ENCODE measurements at regions not wholly inside any gene's neighbourhood (a gene's known extent, or its start where the extent isn't known, plus 50 kb on each side); places are given as distances from the start of the nearest gene placed in this dataset.
A peak's percentile ranks its signal among the peaks of the same experiment; 100 is the strongest.
"Not testable (repeated sequence)": the region's sequence is repeated elsewhere in the genome, so short reads cannot be mapped to it uniquely, and the experiment has no call there.

DNA sequence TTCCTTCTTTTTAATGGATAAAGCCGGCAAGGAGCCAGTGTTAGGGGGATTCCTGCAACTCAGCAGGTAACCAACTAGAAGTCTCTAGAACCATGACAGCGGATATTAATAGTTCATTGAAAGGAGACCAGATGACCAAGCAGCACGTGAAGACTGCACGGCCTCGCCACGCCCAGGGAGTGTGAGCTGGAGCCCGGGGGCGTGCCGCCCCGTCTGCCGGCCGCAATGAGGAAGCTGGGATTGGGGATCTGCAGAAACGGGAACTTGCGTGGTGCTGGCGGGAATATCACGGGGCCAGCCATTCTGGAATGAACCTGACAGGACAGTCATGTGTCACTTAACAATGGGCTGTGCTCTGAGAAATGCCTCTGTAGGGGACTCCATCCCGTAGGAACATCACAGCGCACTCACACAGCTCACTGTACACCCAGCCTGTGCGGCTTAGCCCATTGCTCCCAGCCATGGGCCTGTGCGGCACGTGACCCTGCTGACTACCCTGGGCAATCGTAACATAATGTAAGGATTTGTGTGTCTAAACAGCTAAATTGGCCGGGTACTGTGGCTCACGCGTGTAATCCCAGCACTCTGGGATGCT is 4092.8 kb upstream of the TPTE start:
- not testable (repeated sequence) for H3K27me3 Mint-ChIP-seq, H3K36me3 Mint-ChIP-seq, H3K27ac Mint-ChIP-seq, H3K9me3 Mint-ChIP-seq, H3K4me1 Mint-ChIP-seq, H3K4me3 Mint-ChIP-seq, ATAC-seq

DNA sequence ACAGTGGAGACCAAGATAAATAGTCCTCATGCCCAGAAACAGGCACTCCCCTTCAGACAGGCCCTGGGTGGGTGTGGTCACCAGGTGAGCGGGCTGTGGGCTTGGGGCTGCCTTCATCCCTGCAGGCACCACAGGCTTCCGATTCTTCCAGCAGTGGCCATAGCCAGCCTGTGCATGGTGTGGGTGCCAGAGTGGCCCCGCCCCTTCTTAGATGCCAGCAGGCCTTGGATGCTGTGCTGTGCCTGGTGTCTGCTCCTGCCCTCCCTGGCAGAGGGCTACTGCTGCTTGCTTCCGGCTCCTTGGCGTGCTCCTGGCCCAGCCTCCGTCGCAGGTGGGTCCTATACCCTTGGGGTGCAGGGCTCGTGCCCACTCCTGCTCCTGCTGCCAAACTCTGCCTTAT is 4091.5 kb upstream of the TPTE start:
- H3K27ac Mint-ChIP-seq, H3K36me3 Mint-ChIP-seq, H3K4me1 Mint-ChIP-seq, H3K9me3 Mint-ChIP-seq, ATAC-seq, H3K4me3 Mint-ChIP-seq, H3K27me3 Mint-ChIP-seq: not testable (repeated sequence)

DNA sequence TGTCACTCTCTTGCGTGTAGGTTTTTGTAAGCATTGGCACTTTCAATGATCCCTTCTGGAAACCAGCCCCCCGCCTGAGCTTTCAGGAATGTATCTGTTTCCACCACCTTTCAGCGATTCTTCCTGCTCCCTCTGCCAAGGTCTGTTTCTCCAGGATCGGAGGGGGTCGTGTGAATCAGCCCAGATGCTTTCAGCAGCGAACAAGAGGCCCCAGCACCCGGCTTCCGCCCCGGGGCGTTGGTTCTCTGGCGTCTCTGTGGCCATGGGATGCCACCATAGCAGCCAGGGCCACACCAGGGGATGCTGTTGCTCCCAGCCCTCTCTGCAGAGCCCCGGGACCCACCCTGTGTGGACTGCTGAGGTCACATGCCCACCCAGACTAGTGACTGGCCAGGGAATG is 4088.2 kb upstream of the TPTE start:
- not testable (repeated sequence) for H3K27ac Mint-ChIP-seq

GRCh38 chr21:6436205-6436604 is 4085.2 kb upstream of the TPTE start:
- not testable (repeated sequence) for H3K27me3 Mint-ChIP-seq, H3K27ac Mint-ChIP-seq, ATAC-seq, H3K36me3 Mint-ChIP-seq, H3K9me3 Mint-ChIP-seq, H3K4me3 Mint-ChIP-seq, H3K4me1 Mint-ChIP-seq

More for the DNA sequence above, 4088.2 kb upstream of the TPTE start:
- not testable (repeated sequence) for H3K9me3 Mint-ChIP-seq, H3K4me1 Mint-ChIP-seq, H3K4me3 Mint-ChIP-seq, H3K36me3 Mint-ChIP-seq, ATAC-seq, H3K27me3 Mint-ChIP-seq

DNA sequence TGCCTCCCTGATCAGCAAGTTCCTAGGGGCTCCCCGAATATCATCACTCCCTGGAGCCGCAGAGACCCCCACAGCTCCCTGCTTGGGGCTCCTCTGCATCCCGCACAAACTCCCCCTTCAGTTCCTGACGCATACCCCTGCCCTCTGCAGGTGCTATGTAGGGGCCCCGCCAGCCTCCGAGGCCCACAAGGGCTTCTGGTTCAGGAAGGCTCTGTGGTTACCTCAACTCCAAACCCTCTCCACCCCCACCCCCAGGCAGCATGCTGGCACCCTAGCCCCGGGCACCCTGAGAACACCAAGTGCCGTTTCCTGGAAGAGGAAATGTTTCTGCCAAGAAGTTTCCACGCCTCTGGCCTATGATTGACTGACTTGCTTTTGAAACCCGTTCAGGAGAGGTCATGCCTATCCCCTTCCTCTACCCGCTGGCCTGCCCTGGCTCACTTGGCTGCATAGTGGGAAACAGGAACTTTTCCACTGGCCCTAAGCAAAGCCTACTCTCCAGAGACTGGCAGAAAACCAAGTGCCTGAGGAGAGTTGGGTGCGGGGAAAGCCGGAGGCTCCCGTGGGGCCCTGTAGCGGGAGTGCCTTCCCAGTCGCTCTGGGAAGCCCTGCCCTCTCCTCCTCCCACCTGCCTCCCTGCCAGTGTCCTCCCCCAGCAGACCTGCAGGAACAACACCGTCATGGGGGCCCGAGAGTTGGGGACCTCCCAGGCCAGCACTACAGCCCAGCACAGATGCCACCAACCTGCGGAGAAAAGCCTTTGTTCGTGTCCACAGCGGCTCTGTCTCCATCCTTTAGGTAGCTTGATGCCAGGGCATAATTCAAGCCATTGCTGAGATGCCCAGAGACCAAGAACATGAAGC is 4084.2 kb upstream of the TPTE start:
- not testable (repeated sequence) for ATAC-seq, H3K27ac Mint-ChIP-seq, H3K4me3 Mint-ChIP-seq, H3K36me3 Mint-ChIP-seq, H3K27me3 Mint-ChIP-seq, H3K4me1 Mint-ChIP-seq, H3K9me3 Mint-ChIP-seq

- not testable (repeated sequence) for H3K27ac Mint-ChIP-seq, H3K4me1 Mint-ChIP-seq, H3K27me3 Mint-ChIP-seq, H3K9me3 Mint-ChIP-seq, H3K36me3 Mint-ChIP-seq, H3K4me3 Mint-ChIP-seq
- peak; percentile 58 for ATAC-seq
Observed at GRCh38 chr21:6437834-6438187, 4083.6 kb upstream of the TPTE start.

DNA sequence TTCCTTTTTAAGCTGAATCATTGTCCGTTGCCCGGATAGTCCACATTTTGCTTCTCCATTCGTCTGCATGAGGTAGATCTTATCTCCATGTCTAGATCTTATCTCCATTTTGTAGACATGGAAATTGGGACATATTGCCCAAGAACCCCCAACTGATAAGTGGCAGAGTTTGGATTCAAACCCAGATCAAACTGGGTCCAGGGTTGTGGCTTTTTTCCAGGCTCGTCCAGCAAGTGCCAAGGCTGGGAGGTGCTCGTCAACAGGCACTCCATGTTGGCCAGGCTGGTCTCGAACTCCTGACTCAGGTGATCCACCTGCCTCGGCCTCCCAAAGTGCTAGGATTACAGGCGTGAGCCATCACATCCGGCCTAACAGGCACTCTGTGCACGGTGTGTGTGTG is 4082.3 kb upstream of the TPTE start:
- H3K4me1 Mint-ChIP-seq, H3K27me3 Mint-ChIP-seq, ATAC-seq, H3K36me3 Mint-ChIP-seq, H3K9me3 Mint-ChIP-seq, H3K4me3 Mint-ChIP-seq, H3K27ac Mint-ChIP-seq: not testable (repeated sequence)

DNA sequence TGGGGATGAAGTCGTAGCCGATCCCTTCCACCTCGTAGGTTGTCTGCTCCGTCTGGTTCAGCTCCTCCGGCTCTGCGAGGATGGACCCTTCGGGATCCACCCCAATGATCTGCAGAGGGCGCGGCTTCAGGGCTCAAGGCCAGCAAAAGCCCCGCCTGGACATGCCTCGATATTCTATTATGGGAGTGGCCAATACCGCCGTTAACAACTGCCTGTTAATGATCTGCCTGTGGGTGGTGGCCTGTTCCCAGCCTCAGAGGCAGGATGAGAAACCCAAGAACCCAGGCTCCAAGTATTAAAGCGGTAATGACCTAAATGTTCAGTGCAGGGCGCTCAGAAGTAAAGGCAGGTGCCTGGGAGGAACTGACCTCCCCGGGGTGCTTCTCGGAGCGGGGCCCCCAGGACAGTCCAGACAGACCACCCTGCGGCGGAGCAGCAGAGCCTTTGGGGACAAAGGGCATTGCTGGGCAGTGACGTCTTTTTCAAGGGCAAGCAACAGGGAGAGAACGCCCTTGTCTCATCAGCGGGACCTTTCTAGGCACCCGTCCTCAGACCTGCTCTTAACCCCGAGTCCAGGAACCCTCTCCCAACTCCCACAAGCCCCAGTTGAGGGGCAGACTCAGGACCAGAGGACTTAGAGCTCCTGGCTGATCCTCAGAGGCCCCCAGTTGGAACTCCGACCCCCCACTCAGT is 4066.6 kb upstream of the TPTE start:
- not testable (repeated sequence) for ATAC-seq

GRCh38 chr21:6456011-6456661 is 4065.2 kb upstream of the TPTE start:
- ATAC-seq, H3K4me3 Mint-ChIP-seq, H3K27me3 Mint-ChIP-seq: not testable (repeated sequence)

More for the DNA sequence above, 4066.6 kb upstream of the TPTE start:
- H3K36me3 Mint-ChIP-seq, H3K27ac Mint-ChIP-seq, H3K9me3 Mint-ChIP-seq, H3K27me3 Mint-ChIP-seq, H3K4me1 Mint-ChIP-seq, H3K4me3 Mint-ChIP-seq: not testable (repeated sequence)

DNA sequence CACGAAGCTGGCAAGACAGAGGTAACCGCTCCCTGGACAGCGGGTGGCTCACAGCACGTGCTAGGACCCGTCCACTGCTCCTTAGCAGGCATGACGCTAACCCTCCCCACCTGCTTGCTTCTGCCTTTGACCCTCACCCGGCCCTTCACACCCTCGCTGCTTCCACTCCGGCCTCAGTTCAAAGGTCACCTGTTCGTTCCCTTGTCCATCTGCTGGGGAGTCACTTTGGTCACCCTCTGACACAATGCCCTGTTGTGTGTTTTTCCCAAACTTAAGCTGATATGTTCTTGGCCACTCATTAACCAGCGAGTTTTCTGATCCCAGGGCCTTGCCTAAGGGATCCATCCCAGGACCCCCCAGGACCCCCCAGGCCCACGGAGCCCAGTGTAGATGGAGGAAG is 4061.6 kb upstream of the TPTE start:
- H3K9me3 Mint-ChIP-seq, ATAC-seq, H3K27me3 Mint-ChIP-seq, H3K27ac Mint-ChIP-seq, H3K4me3 Mint-ChIP-seq, H3K36me3 Mint-ChIP-seq, H3K4me1 Mint-ChIP-seq: not testable (repeated sequence)

More at GRCh38 chr21:6456011-6456661, 4065.2 kb upstream of the TPTE start:
- H3K27ac Mint-ChIP-seq, H3K9me3 Mint-ChIP-seq, H3K4me1 Mint-ChIP-seq, H3K36me3 Mint-ChIP-seq: not testable (repeated sequence)

DNA sequence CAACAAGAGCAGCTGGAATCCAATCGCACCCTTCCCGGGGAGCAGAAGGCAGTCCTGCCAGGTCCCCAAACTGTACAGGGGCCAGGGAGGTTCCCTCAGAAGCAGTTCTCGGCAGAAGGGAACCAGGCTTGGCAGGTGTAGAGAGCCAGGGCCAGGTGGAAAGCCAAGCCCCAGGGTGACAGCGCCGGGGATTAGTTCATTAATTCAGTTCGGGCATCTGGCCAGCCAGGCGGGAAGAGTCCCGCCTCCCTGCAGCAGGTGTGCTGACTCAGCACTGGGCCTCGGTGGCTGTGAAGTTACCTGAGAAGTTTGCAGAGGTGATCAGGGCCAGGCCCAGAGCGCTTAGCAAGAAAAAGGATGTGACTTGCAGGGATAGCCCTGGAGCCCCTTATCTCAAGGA is 4060.0 kb upstream of the TPTE start:
- H3K9me3 Mint-ChIP-seq, H3K36me3 Mint-ChIP-seq, ATAC-seq, H3K4me3 Mint-ChIP-seq, H3K27ac Mint-ChIP-seq, H3K4me1 Mint-ChIP-seq, H3K27me3 Mint-ChIP-seq: not testable (repeated sequence)

DNA sequence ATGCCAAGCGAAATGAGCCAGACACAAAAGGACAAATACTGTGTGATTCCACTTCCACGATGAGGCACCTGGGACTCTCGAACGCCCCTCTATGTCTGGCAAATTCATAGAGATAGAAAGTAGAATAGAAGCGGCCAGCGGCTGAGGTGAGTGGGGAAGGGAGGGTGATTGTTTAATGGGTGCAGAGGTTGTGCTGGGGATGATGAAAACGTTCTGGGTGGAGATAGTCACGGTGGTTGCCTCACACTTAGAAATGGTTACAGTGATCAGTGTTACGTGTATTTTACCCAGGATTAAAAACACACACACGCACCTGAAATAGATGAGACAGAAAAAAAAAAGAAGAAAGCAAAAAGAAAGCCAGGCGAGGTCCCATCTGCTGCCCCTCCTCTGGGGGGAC is 4057.0 kb upstream of the TPTE start:
- not testable (repeated sequence) for H3K4me3 Mint-ChIP-seq, H3K27me3 Mint-ChIP-seq, H3K36me3 Mint-ChIP-seq, H3K9me3 Mint-ChIP-seq, H3K27ac Mint-ChIP-seq, ATAC-seq, H3K4me1 Mint-ChIP-seq

GRCh38 chr21:6466081-6466698 is 4055.2 kb upstream of the TPTE start:
- H3K4me1 Mint-ChIP-seq, H3K36me3 Mint-ChIP-seq, ATAC-seq, H3K9me3 Mint-ChIP-seq, H3K27me3 Mint-ChIP-seq, H3K4me3 Mint-ChIP-seq, H3K27ac Mint-ChIP-seq: not testable (repeated sequence)

DNA sequence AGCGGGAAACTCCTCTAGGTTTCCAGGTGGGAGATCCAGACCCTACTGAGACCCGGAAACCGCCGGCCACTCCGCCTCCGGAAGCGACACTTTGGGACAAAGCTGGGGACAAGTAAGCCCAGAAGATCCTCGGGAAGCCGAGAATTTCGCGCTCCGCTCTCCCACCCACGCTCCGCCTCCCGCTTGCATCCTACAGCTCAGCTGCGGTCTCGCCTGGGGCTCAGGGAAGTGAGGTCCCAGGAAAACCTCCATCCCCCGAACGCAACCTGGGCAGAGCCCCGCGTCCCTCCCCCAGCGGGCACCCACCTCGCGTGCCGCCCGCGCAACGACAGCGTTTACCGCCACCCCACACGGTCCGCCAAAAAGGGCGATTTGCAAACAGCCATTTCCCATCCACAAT is 4054.7 kb upstream of the TPTE start:
- not testable (repeated sequence) for H3K4me1 Mint-ChIP-seq, H3K36me3 Mint-ChIP-seq, H3K4me3 Mint-ChIP-seq, ATAC-seq, H3K27me3 Mint-ChIP-seq, H3K27ac Mint-ChIP-seq, H3K9me3 Mint-ChIP-seq

- H3K4me3 Mint-ChIP-seq, H3K27me3 Mint-ChIP-seq, H3K27ac Mint-ChIP-seq, H3K36me3 Mint-ChIP-seq, H3K4me1 Mint-ChIP-seq, H3K9me3 Mint-ChIP-seq, ATAC-seq: not testable (repeated sequence)
Observed at GRCh38 chr21:6467189-6467774, 4054.1 kb upstream of the TPTE start.

Data from stimulated activated memory B cell treated with anti-CD40 and anti-IgM and Interleukin-4, amounts not matched to agents 10 μg/mL and 1 μg/mL and 100 μg/mL, for 72 hours (primary cell).